Loucy (cell line): ENCODE measurements at regions not wholly inside any gene's neighbourhood (a gene's known extent, or its start where the extent isn't known, plus 50 kb on each side); places are given as distances from the start of the nearest gene placed in this dataset.

Source experiments
- EZH2phosphoT487 ChIP-seq: fragments of 200-600 bp; IDR thresholded peaks from 2 replicates; pipeline ENCODE4 v1.6.1; 2018; ENCODE audit warnings: antibody characterized with exemption, mild to moderate bottlenecking, moderate library complexity, borderline replicate concordance
- TF ChIP-seq, protein P1 (sequence below): fragments of 200-600 bp; sonication (generic); conservative IDR thresholded peaks from 2 replicates; pipeline ENCODE4 v1.5.1; 2014; ENCODE audit warnings: mild to moderate bottlenecking, antibody characterized with exemption, low read length

DNA sequence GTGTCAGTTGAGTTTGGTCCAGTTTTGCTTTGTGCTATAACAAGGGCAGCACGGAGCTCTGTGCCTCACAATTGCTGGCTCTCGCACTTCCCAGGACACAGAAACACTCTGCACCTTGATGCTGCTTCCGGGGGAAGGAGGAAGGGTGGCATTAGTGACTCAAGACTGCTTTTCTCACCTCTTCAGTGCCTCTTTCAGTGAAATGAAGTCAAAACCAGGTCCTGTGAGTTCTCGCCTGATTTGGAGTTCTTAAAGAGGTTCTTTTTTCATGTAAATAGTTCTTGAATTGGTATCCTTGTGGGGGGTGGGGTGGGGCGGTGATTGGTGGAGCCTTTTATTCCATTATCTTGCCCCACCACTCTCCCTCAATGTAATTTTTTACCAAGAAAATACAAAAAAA lies 91.5 kb upstream of the MYT1L start:
- TF ChIP-seq, protein P1, sequence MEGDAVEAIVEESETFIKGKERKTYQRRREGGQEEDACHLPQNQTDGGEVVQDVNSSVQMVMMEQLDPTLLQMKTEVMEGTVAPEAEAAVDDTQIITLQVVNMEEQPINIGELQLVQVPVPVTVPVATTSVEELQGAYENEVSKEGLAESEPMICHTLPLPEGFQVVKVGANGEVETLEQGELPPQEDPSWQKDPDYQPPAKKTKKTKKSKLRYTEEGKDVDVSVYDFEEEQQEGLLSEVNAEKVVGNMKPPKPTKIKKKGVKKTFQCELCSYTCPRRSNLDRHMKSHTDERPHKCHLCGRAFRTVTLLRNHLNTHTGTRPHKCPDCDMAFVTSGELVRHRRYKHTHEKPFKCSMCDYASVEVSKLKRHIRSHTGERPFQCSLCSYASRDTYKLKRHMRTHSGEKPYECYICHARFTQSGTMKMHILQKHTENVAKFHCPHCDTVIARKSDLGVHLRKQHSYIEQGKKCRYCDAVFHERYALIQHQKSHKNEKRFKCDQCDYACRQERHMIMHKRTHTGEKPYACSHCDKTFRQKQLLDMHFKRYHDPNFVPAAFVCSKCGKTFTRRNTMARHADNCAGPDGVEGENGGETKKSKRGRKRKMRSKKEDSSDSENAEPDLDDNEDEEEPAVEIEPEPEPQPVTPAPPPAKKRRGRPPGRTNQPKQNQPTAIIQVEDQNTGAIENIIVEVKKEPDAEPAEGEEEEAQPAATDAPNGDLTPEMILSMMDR: no peak
- TF ChIP-seq EZH2phosphoT487: no peak
